ENCODE measurements at regions not wholly inside any gene's neighbourhood (a gene's known extent, or its start where the extent isn't known, plus 50 kb on each side); places are given as distances from the start of the nearest gene placed in this dataset.

- TF ChIP-seq CTCF (conservative IDR thresholded peaks at IDR 0.05; ENCODE audit: low read depth, low read length) (no peak), USF2 (IDR thresholded peaks at IDR 0.05; ENCODE audit: low read depth, low read length) (no peak)
Observed at GRCh38 chr7:52406808-52407207, 628.6 kb upstream of the POM121L12 start.
